Mesothelial cell of epicardium (in vitro differentiated cells): ENCODE measurements at regions not wholly inside any gene's neighbourhood (a gene's known extent, or its start where the extent isn't known, plus 50 kb on each side); places are given as distances from the start of the nearest gene placed in this dataset.
A peak's percentile ranks its signal among the peaks of the same experiment; 100 is the strongest.

Experiments
- DNase-seq, 2 experiments: peaks; one replicate each; pipeline ENCODE4 v3.0.0; 2021; ENCODE audit warnings: low spot score in 2 of 2; ENCODE audit not compliant: unreplicated experiment in 2 of 2
- H3K27ac Mint-ChIP-seq: 2 replicates; pipeline ENCODE4 v1.8.0; 2021; ENCODE audit warnings: mixed read lengths
- H3K27me3 Mint-ChIP-seq: 2 replicates; pipeline ENCODE4 v1.8.0; 2021; ENCODE audit warnings: low read depth, mixed read lengths
- H3K36me3 Mint-ChIP-seq: 2 replicates; pipeline ENCODE4 v1.8.0; 2021; ENCODE audit warnings: mixed read lengths
- H3K4me1 Mint-ChIP-seq: 2 replicates; pipeline ENCODE4 v1.8.0; 2021; ENCODE audit warnings: mixed read lengths
- H3K4me3 Mint-ChIP-seq: 2 replicates; pipeline ENCODE4 v1.8.0; 2021; ENCODE audit warnings: mild to moderate bottlenecking, moderate library complexity, mixed read lengths
- H3K9me3 Mint-ChIP-seq: 2 replicates; pipeline ENCODE4 v1.8.0; 2021; ENCODE audit warnings: mixed read lengths
- CTCF ChIP-seq: fragments of 200-600 bp; sonication (generic); IDR thresholded peaks from one replicate; pipeline ENCODE4 v1.5.0; 2021; ENCODE audit warnings: antibody characterized with exemption; ENCODE audit not compliant: unreplicated experiment

- Mint-ChIP-seq H3K4me1 (peaks cover 19% of the 10 kb centered on the region), H3K9me3 (no peaks in the 10 kb centered on the region), H3K36me3 (no peaks in the 10 kb centered on the region), H3K4me3 (no peak overlapping the region), H3K27ac (peak overlapping the region; percentile 48), H3K27me3 (no peaks in the 10 kb centered on the region)
- DNase-seq, result no peak
- TF ChIP-seq CTCF, result no peak
Observed at GRCh38 chr2:215654148-215654819, 218.4 kb upstream of the FN1 start.

GRCh38 chr2:215653344-215654030 lies 217.6 kb upstream of the FN1 start:
- TF ChIP-seq CTCF, result no peak
- H3K27me3 Mint-ChIP-seq, result no peaks in the 10 kb centered on the region
- no peak for DNase-seq
- H3K36me3 Mint-ChIP-seq, result no peaks in the 10 kb centered on the region
- no peaks in the 10 kb centered on the region for H3K9me3 Mint-ChIP-seq
- peaks cover 19% of the 10 kb centered on the region for H3K4me1 Mint-ChIP-seq
- H3K4me3 Mint-ChIP-seq, result no peak overlapping the region
- H3K27ac Mint-ChIP-seq, result peak overlapping the region; percentile 23

- no peak for TF ChIP-seq CTCF
- Mint-ChIP-seq H3K9me3 (no peaks in the 10 kb centered on the region), H3K4me1 (peaks cover 19% of the 10 kb centered on the region), H3K27me3 (no peaks in the 10 kb centered on the region), H3K27ac (no peak overlapping the region), H3K4me3 (no peak overlapping the region), H3K36me3 (no peaks in the 10 kb centered on the region)
- no peak for DNase-seq
Observed at GRCh38 chr2:215652388-215652787, 216.5 kb upstream of the FN1 start.

- H3K27me3 Mint-ChIP-seq, result no peaks in the 10 kb centered on the region
- no peaks in the 10 kb centered on the region for H3K36me3 Mint-ChIP-seq
- no peak for TF ChIP-seq CTCF
- no peak for DNase-seq
- H3K9me3 Mint-ChIP-seq, result no peaks in the 10 kb centered on the region
- peaks cover 19% of the 10 kb centered on the region for H3K4me1 Mint-ChIP-seq
- H3K4me3 Mint-ChIP-seq, result no peak overlapping the region
- H3K27ac Mint-ChIP-seq, result no peak overlapping the region
Observed at GRCh38 chr2:215651412-215651811, 215.5 kb upstream of the FN1 start.

- Mint-ChIP-seq H3K4me3 (no peak overlapping the region), H3K36me3 (no peaks in the 10 kb centered on the region), H3K4me1 (no peaks in the 10 kb centered on the region), H3K27ac (no peak overlapping the region), H3K9me3 (peaks cover 18% of the 10 kb centered on the region), H3K27me3 (no peaks in the 10 kb centered on the region)
- no peak for DNase-seq
- TF ChIP-seq CTCF, result no peak
Observed at GRCh38 chr2:215644233-215644897, 208.5 kb upstream of the FN1 start.
